Ramos (cell line): ENCODE measurements at regions not wholly inside any gene's neighbourhood (a gene's known extent, or its start where the extent isn't known, plus 50 kb on each side); places are given as distances from the start of the nearest gene placed in this dataset.

Experiments used
- in situ Hi-C: fragments of 300-500 bp; cut with MboI; formaldehyde crosslinking; loops from one replicate; pipeline ENCODE4 v1.14.3; 2022; ENCODE audit warnings: low sequenced_read_pairs; ENCODE audit not compliant: unreplicated experiment

DNA sequence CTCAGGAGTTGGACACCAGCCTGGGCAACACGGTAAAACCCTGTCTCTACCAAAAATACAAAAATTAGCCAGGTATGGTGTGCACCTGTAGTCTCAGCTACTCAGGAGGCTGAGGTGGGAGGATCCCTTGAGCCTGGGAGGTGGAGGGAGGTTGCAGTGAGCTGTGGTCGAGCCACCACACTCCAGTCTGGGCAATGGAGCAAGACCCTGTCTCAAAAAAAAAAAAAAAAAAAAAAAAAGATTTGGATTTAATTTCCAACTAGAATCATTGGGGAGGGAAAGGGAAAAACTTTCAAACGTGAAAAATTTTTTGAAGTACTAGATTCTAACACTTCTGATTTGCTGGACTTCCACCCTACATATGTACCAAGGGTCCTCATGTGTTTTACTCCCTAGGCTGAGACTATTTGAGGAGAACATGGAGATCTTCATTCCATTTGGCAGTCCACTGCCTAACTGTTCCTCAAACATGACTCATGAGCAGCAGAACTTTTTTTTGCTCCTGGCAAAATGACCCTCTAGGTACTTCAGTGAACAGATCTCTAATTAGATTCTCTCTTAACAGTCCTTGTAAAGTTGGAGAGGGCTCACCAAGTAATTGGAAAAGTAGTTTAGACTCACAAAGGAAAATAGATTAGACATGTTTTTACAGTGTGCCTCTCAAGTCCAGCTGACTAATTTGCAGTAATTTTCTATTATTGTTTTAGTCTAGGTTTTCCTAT, 267.6 kb downstream of the METTL4 start:
- in situ Hi-C loops = no loop called here

DNA sequence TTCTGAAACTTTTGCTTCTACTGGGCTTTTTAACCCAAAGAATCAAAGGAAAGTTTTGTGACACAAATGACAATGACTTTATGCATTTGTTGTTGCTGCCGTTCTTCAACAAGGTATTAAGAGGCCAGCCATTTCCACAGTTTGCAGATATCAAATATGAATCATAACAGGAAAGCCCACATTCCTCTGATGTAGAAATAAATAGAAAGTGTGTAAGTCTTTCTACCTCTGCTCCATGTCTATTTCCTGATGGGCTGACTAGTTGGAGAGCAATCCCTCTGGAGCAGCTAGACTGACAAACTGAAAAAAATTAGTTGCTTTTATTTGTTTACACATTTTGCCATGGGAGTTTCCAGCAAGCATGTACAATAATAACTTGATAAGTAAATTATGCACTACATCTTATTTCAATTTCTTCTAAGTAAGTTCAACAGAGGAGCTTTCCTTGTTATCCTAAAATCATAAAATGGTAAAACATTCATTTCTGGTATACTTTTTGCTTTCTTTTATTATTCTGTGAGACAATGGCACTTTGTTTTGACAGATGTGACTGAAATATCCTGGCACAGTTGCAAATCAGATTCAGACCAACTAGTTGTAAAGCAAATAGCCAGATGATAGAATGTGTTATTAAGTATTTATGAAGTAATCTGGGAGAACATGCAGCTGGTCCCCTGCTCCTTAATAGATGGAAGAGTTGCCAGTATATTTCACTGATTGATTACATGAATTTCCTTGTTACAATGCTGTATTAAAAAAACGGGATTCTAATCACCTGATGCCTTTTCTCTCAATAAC, 266.7 kb downstream of the METTL4 start:
- in situ Hi-C loops = no loop called here

DNA sequence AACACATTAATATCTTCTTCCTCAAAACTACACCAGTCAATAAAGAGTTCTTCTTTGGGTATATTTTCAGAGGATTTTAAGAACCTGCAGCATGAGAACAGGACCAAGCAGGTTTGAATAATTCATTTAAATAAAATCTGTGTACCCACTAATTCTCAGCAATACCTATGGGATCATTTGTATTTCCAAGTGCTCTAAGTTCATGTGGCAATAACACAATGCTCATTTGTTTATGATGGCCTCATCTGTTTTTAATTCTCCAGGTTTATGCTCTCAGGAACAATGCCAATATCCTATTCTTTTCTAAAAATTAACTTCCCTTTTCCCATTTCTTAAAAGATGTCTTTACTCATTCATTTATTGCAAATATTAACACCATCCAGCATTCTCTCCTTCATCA, 264.7 kb downstream of the METTL4 start:
- in situ Hi-C loops = no loop called here

- in situ Hi-C loops = no loop called here
These were observed 260.4 kb downstream of the METTL4 start for GRCh38 chr18:2310886-2311285.

DNA sequence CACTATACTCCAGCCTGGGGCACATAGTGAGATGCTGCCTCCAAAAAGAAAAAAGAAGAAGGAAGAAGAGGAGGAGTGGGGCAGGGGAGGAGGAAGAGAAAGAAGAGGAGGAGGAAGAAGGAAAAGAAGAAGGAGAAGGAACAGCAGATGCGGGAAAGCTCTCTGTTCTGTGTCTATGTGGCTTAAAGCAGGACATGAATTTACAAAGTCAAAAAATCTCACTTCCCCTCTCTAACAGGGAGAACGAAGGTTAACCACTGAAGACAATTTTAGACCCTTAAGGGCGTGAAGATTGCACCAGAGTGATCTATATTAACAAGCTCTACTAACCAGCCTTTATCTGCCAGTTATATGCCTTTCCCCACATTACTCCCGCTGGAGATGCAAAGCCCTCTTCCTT, 258.9 kb downstream of the METTL4 start:
- in situ Hi-C loops = no loop called here

GRCh38 chr18:2313332-2313731, 258.0 kb downstream of the METTL4 start:
- in situ Hi-C loops = no loop called here

DNA sequence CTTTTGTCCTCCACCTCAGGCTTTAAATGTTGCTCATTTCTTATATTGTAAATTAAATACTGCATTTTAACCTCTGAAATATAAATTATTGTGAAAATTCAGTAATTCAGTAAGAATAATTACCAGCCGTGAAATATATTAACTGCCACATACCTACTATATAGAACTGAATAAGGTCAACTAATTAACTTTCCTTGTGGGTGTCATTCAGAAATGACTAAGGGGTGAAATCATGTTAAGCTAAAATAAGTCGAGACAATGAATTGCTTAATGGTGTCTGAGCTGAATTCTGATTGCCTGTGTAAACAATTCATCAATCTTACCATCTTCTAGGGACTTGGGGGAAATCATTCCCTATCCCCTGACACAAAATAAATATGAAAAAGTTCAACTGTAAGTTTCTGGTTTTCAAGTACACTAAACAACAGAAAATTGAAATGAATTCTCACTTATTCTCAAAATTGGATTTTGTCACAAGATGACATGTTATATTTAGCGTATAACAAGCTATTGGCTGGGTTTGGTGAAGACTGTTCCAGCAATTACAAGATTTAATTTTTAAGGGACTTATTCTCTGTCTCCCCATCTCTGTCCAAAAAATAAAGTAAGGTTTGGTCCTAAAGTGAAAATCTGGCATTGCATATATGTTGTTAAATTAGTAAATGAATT, 255.1 kb downstream of the METTL4 start:
- in situ Hi-C loops = no loop called here

DNA sequence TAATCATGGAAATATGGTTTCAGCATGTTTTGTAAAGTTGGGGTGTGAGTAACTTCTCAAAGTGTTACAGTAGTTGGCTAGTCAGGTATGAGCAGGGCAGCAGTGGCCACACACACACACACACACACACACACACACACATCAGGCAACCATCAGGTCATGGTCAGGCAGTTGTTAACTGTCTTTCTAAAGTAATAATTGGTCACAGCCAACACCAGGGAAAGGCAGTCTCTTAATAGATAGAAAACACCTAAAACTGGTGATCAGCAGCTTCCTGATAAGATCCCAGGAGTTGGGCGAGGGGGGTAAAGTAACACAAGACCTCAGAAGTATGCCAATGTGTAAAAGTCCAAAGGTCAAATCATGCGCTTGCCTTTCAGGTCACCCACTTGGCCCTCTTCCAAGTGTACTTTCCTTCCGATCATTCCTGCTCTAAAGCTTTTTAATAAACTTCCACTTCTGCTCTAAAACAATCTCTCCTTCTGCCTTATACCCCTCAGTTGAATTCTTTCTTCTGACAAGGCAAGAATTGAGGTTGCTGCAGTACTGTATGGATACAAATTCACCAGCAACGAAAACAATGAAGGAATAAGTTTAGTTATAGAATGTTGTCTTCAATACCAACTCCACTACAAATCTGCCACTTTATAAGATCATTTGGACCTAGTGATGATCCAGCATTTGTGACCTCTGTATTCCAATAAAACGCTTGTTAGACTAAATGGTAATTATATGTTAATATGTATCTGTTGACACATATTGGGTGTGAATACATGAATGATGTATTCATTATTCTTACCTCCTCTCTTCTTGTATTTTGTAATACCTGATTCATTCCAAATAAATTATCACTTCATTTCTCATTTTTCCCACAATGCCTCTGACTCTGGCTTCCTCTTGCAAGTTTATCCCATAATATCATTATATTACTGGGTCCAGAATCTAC, 254.3 kb downstream of the METTL4 start:
- in situ Hi-C loops = no loop called here

DNA sequence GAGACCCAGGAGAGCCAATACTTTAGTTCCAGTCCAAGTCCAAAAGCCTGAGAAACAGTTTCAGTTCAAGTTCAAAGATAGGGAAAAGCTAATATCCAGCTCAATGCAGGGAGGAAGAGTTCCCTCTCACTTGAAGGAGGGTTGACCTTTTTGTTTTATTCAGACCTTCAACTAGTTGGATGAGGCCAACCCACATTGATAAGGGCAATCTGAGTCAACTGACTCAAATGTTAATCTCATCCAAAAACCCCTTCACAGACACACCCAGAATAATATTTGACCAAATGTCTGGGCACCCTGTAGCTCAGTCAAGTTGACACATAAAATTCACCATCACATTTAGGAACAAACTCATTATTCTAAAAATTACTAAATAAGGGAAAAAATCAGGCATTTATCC, 246.8 kb downstream of the METTL4 start:
- in situ Hi-C loops = no loop called here

- in situ Hi-C loops = loop anchor here (25.0 kb wide), 1 partner anchor 213 kb away; no protein-coding TSS in a partner anchor
These were observed 245.9 kb downstream of the METTL4 start for GRCh38 chr18:2325308-2325849.

DNA sequence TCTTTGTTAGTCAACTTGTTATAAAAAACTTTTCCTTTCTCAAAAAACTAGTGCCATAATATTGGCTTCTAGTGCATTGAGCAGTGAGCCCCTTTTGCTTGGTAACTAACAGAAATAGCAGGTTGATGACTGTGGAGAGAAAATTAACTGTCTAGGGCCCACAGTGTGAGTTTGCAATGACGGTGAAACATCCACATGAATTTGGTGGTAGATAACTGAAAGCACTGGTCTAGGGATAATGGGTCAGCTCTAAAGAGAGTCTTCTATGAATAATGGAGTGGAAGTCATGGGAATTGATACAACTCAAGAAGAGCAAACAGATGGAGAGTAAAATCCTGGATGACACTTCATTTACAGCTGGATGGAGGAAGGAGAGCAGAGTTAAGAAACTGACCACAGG, 245.4 kb downstream of the METTL4 start:
- in situ Hi-C loops = loop anchor here (25.0 kb wide), 1 partner anchor 214 kb away; no protein-coding TSS in a partner anchor

GRCh38 chr18:2326999-2327398, 244.3 kb downstream of the METTL4 start:
- in situ Hi-C loops = loop anchor here (25.0 kb wide), 1 partner anchor 215 kb away; no protein-coding TSS in a partner anchor

GRCh38 chr18:2330764-2331163, 240.5 kb downstream of the METTL4 start:
- in situ Hi-C loops = loop anchor here (10.0 to 25.0 kb wide), 2 partner anchors 194 to 218 kb away; no protein-coding TSS in a partner anchor

DNA sequence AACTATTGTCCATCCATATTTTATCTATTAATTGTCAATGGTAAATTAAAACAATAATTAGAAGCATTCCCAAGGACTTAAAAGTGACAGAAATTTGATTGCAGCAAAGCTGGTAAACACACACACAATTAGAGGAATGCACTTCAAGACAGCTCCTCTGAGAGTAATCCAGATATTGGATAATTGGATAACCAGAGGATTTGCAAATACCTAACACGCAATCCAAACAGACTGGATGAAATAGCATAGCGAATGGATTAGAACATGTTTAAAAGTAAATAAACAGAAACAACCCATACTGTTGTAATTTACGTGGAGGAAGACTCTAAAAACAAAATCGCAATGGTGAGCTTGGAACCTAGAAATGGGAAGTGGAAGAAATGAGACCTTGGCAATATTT, 239.8 kb downstream of the METTL4 start:
- in situ Hi-C loops = loop anchor here (10.0 to 25.0 kb wide), 2 partner anchors 193 to 219 kb away; no protein-coding TSS in a partner anchor

GRCh38 chr18:2336690-2337392, 234.5 kb downstream of the METTL4 start:
- in situ Hi-C loops = loop anchor here (10.0 to 25.0 kb wide), 2 partner anchors 188 to 225 kb away; no protein-coding TSS in a partner anchor

- in situ Hi-C loops = loop anchor here (10.0 to 25.0 kb wide), 2 partner anchors 187 to 225 kb away; no protein-coding TSS in a partner anchor
These were observed 233.7 kb downstream of the METTL4 start for GRCh38 chr18:2337552-2338141.

- in situ Hi-C loops = loop anchor here (10.0 to 25.0 kb wide), 2 partner anchors 186 to 226 kb away; no protein-coding TSS in a partner anchor
These were observed 232.7 kb downstream of the METTL4 start for GRCh38 chr18:2338601-2339000.

DNA sequence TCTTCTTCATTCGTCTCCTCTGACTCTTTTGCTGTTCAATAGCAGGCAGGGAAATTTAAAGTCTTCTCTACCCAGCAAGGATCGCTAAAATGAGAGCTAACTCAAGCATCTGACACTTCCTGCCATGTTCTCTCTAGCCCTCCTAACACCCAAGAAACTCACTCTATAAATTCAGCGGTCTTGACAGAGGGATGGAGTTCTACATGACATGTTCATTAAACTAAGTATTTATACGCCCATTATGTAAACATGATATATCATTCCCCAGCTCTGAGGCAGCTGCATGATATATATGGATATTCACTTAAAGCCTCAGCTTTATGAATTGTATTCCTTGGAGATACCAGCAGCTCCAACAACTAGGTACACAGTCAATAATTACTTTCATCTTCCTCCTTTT, 231.0 kb downstream of the METTL4 start:
- in situ Hi-C loops = loop anchor here (25.0 kb wide), 1 partner anchor 228 kb away; no protein-coding TSS in a partner anchor
